ENCODE measurements at regions not wholly inside any gene's neighbourhood (a gene's known extent, or its start where the extent isn't known, plus 50 kb on each side); places are given as distances from the start of the nearest gene placed in this dataset.
"Not testable (repeated sequence)": the region's sequence is repeated elsewhere in the genome, so short reads cannot be mapped to it uniquely, and the experiment has no call there.

DNA sequence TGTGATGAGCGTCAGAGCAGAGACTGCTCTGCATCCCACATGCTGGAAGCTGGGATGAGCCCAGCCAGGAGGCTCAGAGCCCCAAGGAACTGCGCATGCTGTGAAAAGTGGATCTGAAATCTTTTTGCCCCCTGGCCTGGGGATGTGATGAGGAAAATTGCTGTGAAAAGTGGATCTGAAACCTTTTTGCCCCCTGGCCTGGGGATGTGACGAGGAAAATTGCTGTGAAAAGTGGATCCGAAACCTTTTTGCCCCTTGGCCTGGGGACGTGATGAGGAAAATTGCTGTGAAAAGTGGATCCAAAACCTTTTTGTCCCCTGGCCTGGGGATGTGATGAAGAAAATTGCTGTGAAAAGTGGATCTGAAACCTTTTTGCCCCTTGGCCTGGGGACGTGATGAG is 187.9 kb downstream of the BANP start:
- H4K8ac ChIP-seq (ENCODE audit: low read length); H3K27ac ChIP-seq (ENCODE audit: low read length, poor library complexity, severe bottlenecking); H4K91ac ChIP-seq (ENCODE audit: low read length); H3K14ac ChIP-seq (ENCODE audit: low read length in 2 of 2); H3K4me1 ChIP-seq (ENCODE audit: control insufficient read depth, insufficient read depth, low read depth, low read length); H3K18ac ChIP-seq (ENCODE audit: low read depth in 1 of 2, low read length in 2 of 2); H3K23ac ChIP-seq (ENCODE audit: low read length in 2 of 2); H2BK15ac ChIP-seq (ENCODE audit: low read depth, poor library complexity, severe bottlenecking); H2AK5ac ChIP-seq (ENCODE audit: low read length, severe bottlenecking); H2BK5ac ChIP-seq (ENCODE audit: low read depth, low read length, poor library complexity, severe bottlenecking); H3K79me1 ChIP-seq (replicated peaks; ENCODE audit: low read length, poor library complexity, severe bottlenecking); H3K9ac ChIP-seq (ENCODE audit: low read length); H3K4ac ChIP-seq (ENCODE audit: low read depth in 1 of 2, low read length in 2 of 2); H3K4me2 ChIP-seq (ENCODE audit: low read length, poor library complexity, severe bottlenecking); H2AFZ ChIP-seq (ENCODE audit: low read depth, low read length); DNase-seq; H3K27me3 ChIP-seq (ENCODE audit: control insufficient read depth in 1 of 2, insufficient read depth in 1 of 2, low read length in 2 of 2); H3K9me3 ChIP-seq (ENCODE audit: control insufficient read depth, low read length); H2BK12ac ChIP-seq (ENCODE audit: low read length in 2 of 2); H3K4me3 ChIP-seq (ENCODE audit: insufficient read depth in 1 of 2, low read depth in 1 of 2, low read length in 2 of 2); H2BK120ac ChIP-seq (ENCODE audit: low read depth, low read length); H3K36me3 ChIP-seq (ENCODE audit: control insufficient read depth in 1 of 2, insufficient read depth in 2 of 2, low read depth in 1 of 2, low read length in 2 of 2): not testable (repeated sequence)
- WGBS, result 82% methylated on average over 3 of the region's 6 CpGs

DNA sequence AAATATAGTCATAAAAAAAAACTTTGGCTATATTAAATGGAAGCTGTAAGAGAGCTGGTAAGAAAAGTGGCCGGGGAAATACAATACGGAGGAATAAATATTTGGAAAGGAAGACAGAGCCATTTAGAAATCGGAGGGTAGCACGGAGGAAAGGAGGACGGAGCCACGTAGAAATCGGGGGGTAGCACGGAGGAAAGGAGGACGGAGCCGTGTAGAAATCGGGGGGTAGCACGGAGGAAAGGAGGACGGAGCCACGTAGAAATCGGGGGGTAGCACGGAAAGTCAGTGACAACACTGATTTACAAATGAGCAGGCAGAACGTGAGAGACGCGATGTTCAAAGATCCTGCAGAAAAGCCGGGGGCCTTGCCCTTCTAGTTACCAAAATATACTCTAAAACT is 189.0 kb downstream of the BANP start:
- not testable (repeated sequence) for H3K27me3 ChIP-seq (ENCODE audit: control insufficient read depth in 1 of 2, insufficient read depth in 1 of 2, low read length in 2 of 2); H3K27ac ChIP-seq (ENCODE audit: low read length, poor library complexity, severe bottlenecking); H3K4me1 ChIP-seq (ENCODE audit: control insufficient read depth, insufficient read depth, low read depth, low read length); DNase-seq; H2BK5ac ChIP-seq (ENCODE audit: low read depth, low read length, poor library complexity, severe bottlenecking); H3K36me3 ChIP-seq (ENCODE audit: control insufficient read depth in 1 of 2, insufficient read depth in 2 of 2, low read depth in 1 of 2, low read length in 2 of 2); H3K4me3 ChIP-seq (ENCODE audit: insufficient read depth in 1 of 2, low read depth in 1 of 2, low read length in 2 of 2); H3K9me3 ChIP-seq (ENCODE audit: control insufficient read depth, low read length); H2AFZ ChIP-seq (ENCODE audit: low read depth, low read length); H2BK15ac ChIP-seq (ENCODE audit: low read depth, poor library complexity, severe bottlenecking); H4K8ac ChIP-seq (ENCODE audit: low read length); H3K18ac ChIP-seq (ENCODE audit: low read depth in 1 of 2, low read length in 2 of 2); H2BK120ac ChIP-seq (ENCODE audit: low read depth, low read length); H2BK12ac ChIP-seq (ENCODE audit: low read length in 2 of 2); H3K14ac ChIP-seq (ENCODE audit: low read length in 2 of 2); H4K91ac ChIP-seq (ENCODE audit: low read length); H3K9ac ChIP-seq (ENCODE audit: low read length); H2AK5ac ChIP-seq (ENCODE audit: low read length, severe bottlenecking); H3K4ac ChIP-seq (ENCODE audit: low read depth in 1 of 2, low read length in 2 of 2); H3K4me2 ChIP-seq (ENCODE audit: low read length, poor library complexity, severe bottlenecking); H3K79me1 ChIP-seq (replicated peaks; ENCODE audit: low read length, poor library complexity, severe bottlenecking); H3K23ac ChIP-seq (ENCODE audit: low read length in 2 of 2)
- 93% methylated on average over 15 of the region's 20 CpGs for WGBS

DNA sequence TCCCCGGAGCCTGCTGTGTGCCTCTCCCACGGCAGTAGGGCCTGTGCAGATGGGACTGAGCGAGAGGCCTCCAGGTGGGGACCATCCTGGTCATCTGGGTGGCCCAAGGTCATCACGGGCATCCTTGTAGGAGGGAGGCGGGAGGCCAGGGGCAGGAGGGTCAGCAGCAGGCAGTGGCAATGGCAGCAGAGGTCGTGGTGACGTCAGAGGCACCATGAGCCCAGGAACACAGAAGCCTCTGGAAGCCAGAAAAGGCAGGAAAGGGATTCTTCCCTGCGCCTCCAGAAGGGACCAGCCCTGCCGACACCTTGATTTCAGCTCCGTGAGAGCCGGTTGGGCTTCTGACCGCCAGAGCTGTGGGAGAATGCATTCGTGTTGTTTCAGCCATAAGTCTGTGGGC is 190.3 kb downstream of the BANP start:
- Histone ChIP-seq H2BK15ac (ENCODE audit: low read depth, poor library complexity, severe bottlenecking) (no peak overlapping the region), H3K27me3 (ENCODE audit: control insufficient read depth in 1 of 2, insufficient read depth in 1 of 2, low read length in 2 of 2) (no peaks in the 10 kb centered on the region), H3K4me1 (ENCODE audit: control insufficient read depth, insufficient read depth, low read depth, low read length) (no peaks in the 10 kb centered on the region), H3K18ac (ENCODE audit: low read depth in 1 of 2, low read length in 2 of 2) (no peak overlapping the region), H2AFZ (ENCODE audit: low read depth, low read length) (no peak overlapping the region), H2AK5ac (ENCODE audit: low read length, severe bottlenecking) (no peak overlapping the region), H4K91ac (ENCODE audit: low read length) (peak overlapping the region; percentile 50), H3K23ac (ENCODE audit: low read length in 2 of 2) (no peak overlapping the region), H3K14ac (ENCODE audit: low read length in 2 of 2) (no peak overlapping the region), H2BK120ac (ENCODE audit: low read depth, low read length) (no peak overlapping the region), H3K9ac (ENCODE audit: low read length) (no peak overlapping the region), H3K36me3 (ENCODE audit: control insufficient read depth in 1 of 2, insufficient read depth in 2 of 2, low read depth in 1 of 2, low read length in 2 of 2) (no peaks in the 10 kb centered on the region), H3K4me2 (ENCODE audit: low read length, poor library complexity, severe bottlenecking) (no peak overlapping the region), H3K4ac (ENCODE audit: low read depth in 1 of 2, low read length in 2 of 2) (no peak overlapping the region), H3K27ac (ENCODE audit: low read length, poor library complexity, severe bottlenecking) (no peak overlapping the region), H2BK5ac (ENCODE audit: low read depth, low read length, poor library complexity, severe bottlenecking) (no peak overlapping the region), H2BK12ac (ENCODE audit: low read length in 2 of 2) (no peak overlapping the region), H3K4me3 (ENCODE audit: insufficient read depth in 1 of 2, low read depth in 1 of 2, low read length in 2 of 2) (no peak overlapping the region), H3K79me1 (replicated peaks; ENCODE audit: low read length, poor library complexity, severe bottlenecking) (no peaks in the 10 kb centered on the region), H4K8ac (ENCODE audit: low read length) (no peak overlapping the region), H3K9me3 (ENCODE audit: control insufficient read depth, low read length) (peaks cover 5% of the 10 kb centered on the region)
- 79% methylated on average over 13 of the region's 13 CpGs for WGBS
- DNase-seq, result no peak

DNA sequence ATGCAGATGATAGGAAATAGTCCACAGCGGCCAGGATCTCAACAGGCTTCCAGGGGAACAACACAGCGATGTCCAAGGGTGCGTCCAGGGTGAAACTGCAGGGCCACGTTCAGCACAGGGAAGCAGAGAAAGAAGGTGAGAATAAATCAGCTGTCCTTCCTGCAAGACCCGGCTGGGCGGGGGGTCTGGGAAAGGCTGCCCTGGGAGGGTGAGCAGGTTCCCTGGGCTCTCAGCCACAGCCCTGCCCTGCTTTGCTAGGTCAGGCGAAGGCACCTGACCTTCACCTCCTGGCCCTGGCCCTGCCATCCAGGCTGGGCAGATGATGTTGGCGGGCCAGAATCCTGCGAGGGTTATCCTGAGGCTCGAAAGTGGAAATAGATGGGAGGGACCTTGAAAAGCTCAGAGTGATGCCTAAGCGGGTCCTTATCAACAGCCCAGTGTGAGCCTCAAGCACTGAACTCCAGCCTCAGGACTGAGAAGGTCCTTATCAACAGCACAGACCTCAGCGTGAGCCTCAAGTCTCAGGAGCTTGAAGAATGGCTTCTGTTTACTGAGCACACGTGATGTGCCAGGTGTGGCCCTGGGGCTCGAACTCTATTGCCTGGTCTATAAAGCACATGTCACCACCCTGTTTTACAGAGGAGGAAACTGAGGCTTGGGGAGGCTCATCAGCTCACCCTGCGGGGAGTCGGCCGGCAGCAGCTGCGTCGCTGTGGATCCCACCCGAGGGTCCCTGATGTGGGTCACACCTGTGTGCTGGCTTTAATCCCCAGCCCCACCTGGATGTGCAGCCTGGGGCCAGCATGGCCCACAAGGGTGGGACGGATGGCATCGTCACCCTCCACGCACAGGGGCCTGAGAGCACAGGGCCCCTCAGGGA is 191.1 kb downstream of the BANP start:
- not testable (repeated sequence) for H3K4me1 ChIP-seq (ENCODE audit: control insufficient read depth, insufficient read depth, low read depth, low read length); H2BK120ac ChIP-seq (ENCODE audit: low read depth, low read length); H3K18ac ChIP-seq (ENCODE audit: low read depth in 1 of 2, low read length in 2 of 2); H3K27ac ChIP-seq (ENCODE audit: low read length, poor library complexity, severe bottlenecking); H3K36me3 ChIP-seq (ENCODE audit: control insufficient read depth in 1 of 2, insufficient read depth in 2 of 2, low read depth in 1 of 2, low read length in 2 of 2); H2AFZ ChIP-seq (ENCODE audit: low read depth, low read length); H3K23ac ChIP-seq (ENCODE audit: low read length in 2 of 2); H3K4ac ChIP-seq (ENCODE audit: low read depth in 1 of 2, low read length in 2 of 2); H3K79me1 ChIP-seq (replicated peaks; ENCODE audit: low read length, poor library complexity, severe bottlenecking); H3K14ac ChIP-seq (ENCODE audit: low read length in 2 of 2); H4K8ac ChIP-seq (ENCODE audit: low read length); H3K9me3 ChIP-seq (ENCODE audit: control insufficient read depth, low read length); H3K4me3 ChIP-seq (ENCODE audit: insufficient read depth in 1 of 2, low read depth in 1 of 2, low read length in 2 of 2); H2AK5ac ChIP-seq (ENCODE audit: low read length, severe bottlenecking); DNase-seq; H3K4me2 ChIP-seq (ENCODE audit: low read length, poor library complexity, severe bottlenecking); H2BK5ac ChIP-seq (ENCODE audit: low read depth, low read length, poor library complexity, severe bottlenecking); H2BK12ac ChIP-seq (ENCODE audit: low read length in 2 of 2); H2BK15ac ChIP-seq (ENCODE audit: low read depth, poor library complexity, severe bottlenecking); H3K27me3 ChIP-seq (ENCODE audit: control insufficient read depth in 1 of 2, insufficient read depth in 1 of 2, low read length in 2 of 2); H3K9ac ChIP-seq (ENCODE audit: low read length)
- WGBS, result 89% methylated on average over 23 of the region's 23 CpGs
- H4K91ac ChIP-seq (ENCODE audit: low read length), result peak overlapping the region; percentile 27
